ENCODE measurements at regions not wholly inside any gene's neighbourhood (a gene's known extent, or its start where the extent isn't known, plus 50 kb on each side); places are given as distances from the start of the nearest gene placed in this dataset.

DNA sequence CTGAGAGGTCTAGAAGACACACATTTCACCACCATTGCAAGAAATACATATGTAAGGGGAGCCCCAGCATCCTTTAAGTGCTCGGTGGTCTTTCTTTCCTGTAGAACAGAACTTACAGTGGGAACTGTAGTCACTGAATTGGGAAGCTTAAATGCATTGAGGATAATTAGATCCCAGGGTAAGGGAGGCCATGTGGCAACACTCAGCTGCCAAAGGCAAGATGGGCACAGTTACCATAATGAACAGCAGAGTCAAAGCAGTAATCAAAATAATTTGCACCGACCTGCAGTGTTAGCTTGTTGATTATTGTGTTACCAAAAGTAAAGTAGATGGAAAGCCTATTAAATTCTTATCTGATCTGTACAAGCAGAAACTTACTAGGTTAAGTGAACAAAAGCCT is 291.2 kb upstream of the PCDH20 start:
- DNase-seq (ENCODE audit: insufficient read length, low spot score) = no peak
- no peak for FAIRE-seq
- no peak for TF ChIP-seq CTCF (IDR thresholded peaks at IDR 0.05; ENCODE audit: insufficient read depth, missing control alignments)

DNA sequence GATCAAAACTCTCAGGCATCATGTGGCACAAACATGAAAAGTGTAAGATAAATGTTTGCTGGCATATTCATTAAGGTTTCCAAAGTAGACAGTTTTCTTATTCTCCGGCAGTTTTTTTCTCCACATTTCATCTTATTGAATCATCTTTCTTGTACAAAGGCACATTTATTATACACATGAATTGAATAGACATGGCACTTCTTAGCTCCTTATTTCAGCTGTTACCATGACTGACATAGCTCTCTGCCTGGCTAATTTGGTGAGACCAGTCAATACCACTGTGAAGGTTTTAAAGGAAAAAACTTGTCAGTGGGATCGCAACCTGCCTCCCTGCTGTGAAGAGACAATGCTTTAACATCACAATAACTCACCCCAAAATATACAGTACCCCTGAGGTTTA is 285.0 kb upstream of the PCDH20 start:
- no peak for FAIRE-seq
- no peak for DNase-seq (ENCODE audit: insufficient read length, low spot score)
- no peak for TF ChIP-seq CTCF (IDR thresholded peaks at IDR 0.05; ENCODE audit: insufficient read depth, missing control alignments)

DNA sequence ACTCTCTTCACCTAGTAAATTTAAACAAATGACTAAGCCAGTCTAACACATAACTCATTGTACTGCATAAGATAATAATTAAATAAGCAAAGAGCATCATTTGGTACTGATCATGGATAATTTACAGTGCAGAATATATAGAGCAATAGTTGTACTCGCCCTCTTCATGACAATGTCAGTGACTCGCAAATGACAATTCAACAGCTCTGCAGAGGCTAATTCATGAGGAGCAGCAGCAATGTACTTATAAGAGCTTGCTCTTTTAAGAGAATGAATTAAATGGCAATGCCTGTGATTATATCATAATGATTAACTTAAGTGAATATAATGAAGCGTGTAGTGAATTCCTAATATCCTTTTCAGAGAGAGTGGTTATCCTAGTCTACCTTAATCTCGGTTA is 284.5 kb upstream of the PCDH20 start:
- FAIRE-seq (no peak), DNase-seq (ENCODE audit: insufficient read length, low spot score) (no peak)
- no peak for TF ChIP-seq CTCF (IDR thresholded peaks at IDR 0.05; ENCODE audit: insufficient read depth, missing control alignments)

DNA sequence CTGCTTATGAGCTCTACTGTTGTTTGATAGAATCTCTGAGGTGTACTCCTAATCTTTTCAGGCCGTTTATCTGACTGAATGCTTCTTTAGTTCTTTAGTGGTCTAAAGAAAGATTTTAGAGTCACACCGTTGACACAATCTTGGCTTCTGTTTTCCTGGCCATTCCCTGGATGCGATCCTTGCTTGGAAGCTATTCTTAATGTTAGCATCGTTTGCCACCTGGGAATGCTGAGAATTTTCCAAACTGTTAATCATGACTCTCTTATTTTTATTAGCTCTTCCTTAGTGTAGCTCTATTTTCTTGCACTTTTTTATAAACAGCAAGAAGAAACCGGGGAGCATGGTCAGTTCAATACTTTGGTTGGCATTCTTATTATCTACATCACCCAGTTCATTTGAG is 281.0 kb upstream of the PCDH20 start:
- no peak for FAIRE-seq

DNA sequence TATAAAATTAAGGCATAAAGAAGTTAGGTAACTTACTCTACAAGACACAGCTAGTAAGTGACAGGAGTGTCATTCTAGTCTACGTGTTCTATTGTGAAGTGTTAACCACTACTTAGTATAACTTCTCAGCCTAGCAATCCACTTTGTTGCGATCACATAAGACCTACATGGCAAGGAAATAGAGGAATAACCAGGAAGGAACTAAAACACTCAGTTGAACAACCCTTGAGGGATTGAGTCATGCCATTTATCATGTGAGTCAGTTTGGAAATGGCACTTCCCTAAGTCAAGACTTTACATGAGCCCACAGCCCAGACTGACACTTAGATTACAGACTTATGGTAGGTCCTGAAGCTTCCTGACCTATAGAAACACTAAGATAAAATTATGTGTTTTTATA is 279.5 kb upstream of the PCDH20 start:
- DNase-seq (ENCODE audit: insufficient read length, low spot score) (no peak), FAIRE-seq (no peak)
- no peak for TF ChIP-seq CTCF (IDR thresholded peaks at IDR 0.05; ENCODE audit: insufficient read depth, missing control alignments)

More for the DNA sequence above, 281.0 kb upstream of the PCDH20 start:
- no peak for TF ChIP-seq CTCF (IDR thresholded peaks at IDR 0.05; ENCODE audit: insufficient read depth, missing control alignments)
- DNase-seq (ENCODE audit: insufficient read length, low spot score) = no peak

GRCh38 chr13:61692691-61693090 is 277.0 kb upstream of the PCDH20 start:
- no peak for FAIRE-seq
- DNase-seq (ENCODE audit: insufficient read length, low spot score) = no peak
- TF ChIP-seq CTCF (IDR thresholded peaks at IDR 0.05; ENCODE audit: insufficient read depth, missing control alignments) = no peak

GRCh38 chr13:61685682-61686012 is 270.0 kb upstream of the PCDH20 start:
- FAIRE-seq (no peak), DNase-seq (ENCODE audit: insufficient read length, low spot score) (no peak)
- TF ChIP-seq CTCF (IDR thresholded peaks at IDR 0.05; ENCODE audit: insufficient read depth, missing control alignments) = peak; percentile 36
